Mesenchymal stem cell (in vitro differentiated cells and primary cell): ENCODE measurements at regions not wholly inside any gene's neighbourhood (a gene's known extent, or its start where the extent isn't known, plus 50 kb on each side); places are given as distances from the start of the nearest gene placed in this dataset.
"Not testable (repeated sequence)": the region's sequence is repeated elsewhere in the genome, so short reads cannot be mapped to it uniquely, and the experiment has no call there.

Source experiments
- DNase-seq: peaks from one replicate; pipeline ENCODE4 v3.0.0-alpha.2; 2013
- H2AFZ ChIP-seq: one replicate; pipeline ENCODE4 v1.6.1; 2013; ENCODE audit warnings: low read depth, mild to moderate bottlenecking, control low read depth, inconsistent platforms, low read length, moderate library complexity
- H2AK5ac ChIP-seq: 2 replicates; pipeline ENCODE4 v1.6.1; 2013; ENCODE audit warnings: low read length, moderate library complexity, mild to moderate bottlenecking, inconsistent platforms; ENCODE audit not compliant: severe bottlenecking
- H2BK120ac ChIP-seq: one replicate; pipeline ENCODE4 v1.6.1; 2013; ENCODE audit warnings: low read depth, mild to moderate bottlenecking, inconsistent platforms, low read length, moderate library complexity
- H2BK12ac ChIP-seq, 2 experiments: one replicate each; pipeline ENCODE4 v1.6.1; 2013; ENCODE audit warnings: inconsistent platforms in 2 of 2, low read length in 2 of 2, mild to moderate bottlenecking in 2 of 2, moderate library complexity in 2 of 2, control low read depth in 1 of 2
- H2BK15ac ChIP-seq: one replicate; pipeline ENCODE4 v1.6.1; 2013; ENCODE audit warnings: mild to moderate bottlenecking, low read depth, inconsistent platforms; ENCODE audit not compliant: poor library complexity, severe bottlenecking
- H2BK5ac ChIP-seq: 2 replicates; pipeline ENCODE4 v1.6.1; 2013; ENCODE audit warnings: low read depth, mild to moderate bottlenecking, low read length, control low read depth, inconsistent platforms; ENCODE audit not compliant: poor library complexity, severe bottlenecking
- H3K14ac ChIP-seq, 2 experiments: one replicate each; pipeline ENCODE4 v1.6.1; 2013; ENCODE audit warnings: inconsistent platforms in 2 of 2, low read length in 2 of 2, control low read depth in 1 of 2, mild to moderate bottlenecking in 1 of 2, moderate library complexity in 1 of 2
- H3K18ac ChIP-seq, 2 experiments: one replicate each; pipeline ENCODE4 v1.6.1; 2013; ENCODE audit warnings: inconsistent platforms in 2 of 2, low read length in 2 of 2, control low read depth in 1 of 2, low read depth in 1 of 2, mild to moderate bottlenecking in 1 of 2
- H3K23ac ChIP-seq, 2 experiments: one replicate each; pipeline ENCODE4 v1.6.1; 2013; ENCODE audit warnings: inconsistent platforms in 2 of 2, low read length in 2 of 2, mild to moderate bottlenecking in 2 of 2, moderate library complexity in 2 of 2, control low read depth in 1 of 2
- H3K27ac ChIP-seq: 2 replicates; pipeline ENCODE4 v1.5.1; 2013; ENCODE audit warnings: mild to moderate bottlenecking, moderate library complexity, low read length, control low read depth, inconsistent platforms; ENCODE audit not compliant: poor library complexity, severe bottlenecking
- H3K27me3 ChIP-seq, 2 experiments: 2 replicates each; pipeline versions ENCODE4 v1.6.1 to v1.7.0; 2013; ENCODE audit warnings: low read length in 2 of 2, mild to moderate bottlenecking in 2 of 2, moderate library complexity in 2 of 2, control low read depth in 1 of 2, inconsistent platforms in 1 of 2; ENCODE audit not compliant: control insufficient read depth in 1 of 2, insufficient read depth in 1 of 2
- H3K36me3 ChIP-seq, 2 experiments: 2 replicates each; pipeline versions ENCODE4 v1.6.1 to v1.7.0; 2013; ENCODE audit warnings: low read length in 2 of 2, control low read depth in 1 of 2, inconsistent platforms in 1 of 2, low read depth in 1 of 2, mild to moderate bottlenecking in 1 of 2; ENCODE audit not compliant: insufficient read depth in 2 of 2, control insufficient read depth in 1 of 2
- H3K4ac ChIP-seq, 2 experiments: one replicate each; pipeline ENCODE4 v1.6.1; 2013; ENCODE audit warnings: inconsistent platforms in 2 of 2, low read length in 2 of 2, mild to moderate bottlenecking in 2 of 2, moderate library complexity in 2 of 2, control low read depth in 1 of 2, low read depth in 1 of 2
- H3K4me1 ChIP-seq: 2 replicates; pipeline ENCODE4 v1.6.1; 2013; ENCODE audit warnings: low read depth, low read length, control low read depth; ENCODE audit not compliant: control insufficient read depth, insufficient read depth
- H3K4me2 ChIP-seq: 2 replicates; pipeline ENCODE4 v1.6.1; 2013; ENCODE audit warnings: low read length, mild to moderate bottlenecking, inconsistent platforms; ENCODE audit not compliant: poor library complexity, severe bottlenecking
- H3K4me3 ChIP-seq, 2 experiments: 2 replicates each; pipeline versions ENCODE4 v1.5.1 to v1.7.0; 2013; ENCODE audit warnings: low read length in 2 of 2, mild to moderate bottlenecking in 2 of 2, control low read depth in 1 of 2, low read depth in 1 of 2; ENCODE audit not compliant: insufficient read depth in 1 of 2
- H3K79me1 ChIP-seq: replicated peaks from 2 replicates; pipeline ENCODE4 v1.6.1; 2013; ENCODE audit warnings: mild to moderate bottlenecking, control low read depth, low read length, inconsistent platforms; ENCODE audit not compliant: poor library complexity, severe bottlenecking
- H3K9ac ChIP-seq: 2 replicates; pipeline ENCODE4 v1.7.0; 2013; ENCODE audit warnings: mild to moderate bottlenecking, low read length, moderate library complexity
- H3K9me3 ChIP-seq: 2 replicates; pipeline ENCODE4 v1.7.0; 2013; ENCODE audit warnings: mild to moderate bottlenecking, low read length; ENCODE audit not compliant: control insufficient read depth
- H4K8ac ChIP-seq: one replicate; pipeline ENCODE4 v1.6.1; 2013; ENCODE audit warnings: inconsistent platforms, mild to moderate bottlenecking, low read length, moderate library complexity
- H4K91ac ChIP-seq: one replicate; pipeline ENCODE4 v1.6.1; 2013; ENCODE audit warnings: mild to moderate bottlenecking, low read length, inconsistent platforms
- WGBS: methylation state at CpG from one replicate; pipeline ENCODE4 v1.1.7; 2013; ENCODE audit warnings: mixed read lengths; 5-methylcytosine and 5-hydroxymethylcytosine counted together

- no peak overlapping the region for H3K4me2 ChIP-seq
- H3K14ac ChIP-seq = no peak overlapping the region
- H3K9ac ChIP-seq = no peak overlapping the region
- no peak overlapping the region for H2AK5ac ChIP-seq
- H3K23ac ChIP-seq = no peak overlapping the region
- no peak overlapping the region for H2BK12ac ChIP-seq
- H3K9me3 ChIP-seq = no peaks in the 10 kb centered on the region
- H2BK15ac ChIP-seq = no peak overlapping the region
- no peak overlapping the region for H3K27ac ChIP-seq
- no peak overlapping the region for H3K4me3 ChIP-seq
- no peak overlapping the region for H3K18ac ChIP-seq
- H3K27me3 ChIP-seq = no peaks in the 10 kb centered on the region
- no peak overlapping the region for H3K4ac ChIP-seq
- no peak overlapping the region for H2BK5ac ChIP-seq
- no peak overlapping the region for H2AFZ ChIP-seq
- H2BK120ac ChIP-seq = no peak overlapping the region
- WGBS = no CpG with 5 or more reads among the region's 2 CpGs
- no peaks in the 10 kb centered on the region for H3K79me1 ChIP-seq
- H4K8ac ChIP-seq = no peak overlapping the region
- H3K4me1 ChIP-seq = no peaks in the 10 kb centered on the region
- DNase-seq = no peak
- H3K36me3 ChIP-seq = no peaks in the 10 kb centered on the region
- H4K91ac ChIP-seq = no peak overlapping the region
Observed at GRCh38 chr7:89687211-89687610, 467.1 kb upstream of the STEAP1 start.

GRCh38 chr7:89695241-89695640, 459.0 kb upstream of the STEAP1 start:
- Histone ChIP-seq H3K23ac (no peak overlapping the region), H2BK5ac (no peak overlapping the region), H3K27me3 (no peaks in the 10 kb centered on the region), H3K4me3 (no peak overlapping the region), H3K27ac (no peak overlapping the region), H3K4me1 (no peaks in the 10 kb centered on the region), H2BK15ac (no peak overlapping the region), H3K4me2 (no peak overlapping the region), H3K18ac (no peak overlapping the region), H3K9me3 (peaks cover 15% of the 10 kb centered on the region), H4K91ac (no peak overlapping the region), H3K14ac (no peak overlapping the region), H3K36me3 (no peaks in the 10 kb centered on the region), H4K8ac (no peak overlapping the region), H3K9ac (no peak overlapping the region), H3K4ac (no peak overlapping the region), H2BK120ac (no peak overlapping the region), H2AK5ac (no peak overlapping the region), H3K79me1 (no peaks in the 10 kb centered on the region), H2BK12ac (no peak overlapping the region), H2AFZ (no peak overlapping the region)
- 93% methylated on average over 2 of the region's 2 CpGs for WGBS
- DNase-seq = no peak

GRCh38 chr7:89714131-89714530, 440.1 kb upstream of the STEAP1 start:
- no peak overlapping the region for H3K27ac ChIP-seq
- no peak overlapping the region for H2BK12ac ChIP-seq
- H3K79me1 ChIP-seq = no peaks in the 10 kb centered on the region
- H2BK15ac ChIP-seq = no peak overlapping the region
- H4K8ac ChIP-seq = no peak overlapping the region
- no peak overlapping the region for H3K4ac ChIP-seq
- no peak overlapping the region for H2BK5ac ChIP-seq
- no peak for DNase-seq
- no peak overlapping the region for H4K91ac ChIP-seq
- no peak overlapping the region for H3K4me2 ChIP-seq
- no peak overlapping the region for H2BK120ac ChIP-seq
- no peaks in the 10 kb centered on the region for H3K36me3 ChIP-seq
- no peak overlapping the region for H3K9ac ChIP-seq
- H3K4me3 ChIP-seq = no peak overlapping the region
- H3K18ac ChIP-seq = no peak overlapping the region
- H2AFZ ChIP-seq = no peak overlapping the region
- no peak overlapping the region for H3K23ac ChIP-seq
- no peaks in the 10 kb centered on the region for H3K9me3 ChIP-seq
- no peak overlapping the region for H3K14ac ChIP-seq
- no CpG with 5 or more reads among the region's 2 CpGs for WGBS
- no peak overlapping the region for H2AK5ac ChIP-seq
- no peaks in the 10 kb centered on the region for H3K4me1 ChIP-seq
- H3K27me3 ChIP-seq = no peaks in the 10 kb centered on the region

- not testable (repeated sequence) for H3K4me2 ChIP-seq, H3K9ac ChIP-seq, H2AK5ac ChIP-seq, H3K36me3 ChIP-seq, H2BK12ac ChIP-seq, H3K79me1 ChIP-seq, H3K4me1 ChIP-seq, H2BK15ac ChIP-seq, H3K9me3 ChIP-seq, H3K4me3 ChIP-seq, H4K8ac ChIP-seq, H2BK120ac ChIP-seq, H3K23ac ChIP-seq, H2BK5ac ChIP-seq, H4K91ac ChIP-seq, H3K27me3 ChIP-seq, DNase-seq, H3K4ac ChIP-seq, H3K18ac ChIP-seq, H2AFZ ChIP-seq, H3K27ac ChIP-seq, H3K14ac ChIP-seq
- WGBS = 80% methylated on average over 1 of the region's 2 CpGs
Observed at GRCh38 chr7:89718941-89719340, 435.3 kb upstream of the STEAP1 start.
